ENCODE measurements at regions not wholly inside any gene's neighbourhood (a gene's known extent, or its start where the extent isn't known, plus 50 kb on each side); places are given as distances from the start of the nearest gene placed in this dataset.
"Not testable (repeated sequence)": the region's sequence is repeated elsewhere in the genome, so short reads cannot be mapped to it uniquely, and the experiment has no call there.

GRCh38 chr4:74544655-74545361 is 99.9 kb downstream of the AREG start:
- no peak for DNase-seq (ENCODE audit: low read depth in 2 of 2)

DNA sequence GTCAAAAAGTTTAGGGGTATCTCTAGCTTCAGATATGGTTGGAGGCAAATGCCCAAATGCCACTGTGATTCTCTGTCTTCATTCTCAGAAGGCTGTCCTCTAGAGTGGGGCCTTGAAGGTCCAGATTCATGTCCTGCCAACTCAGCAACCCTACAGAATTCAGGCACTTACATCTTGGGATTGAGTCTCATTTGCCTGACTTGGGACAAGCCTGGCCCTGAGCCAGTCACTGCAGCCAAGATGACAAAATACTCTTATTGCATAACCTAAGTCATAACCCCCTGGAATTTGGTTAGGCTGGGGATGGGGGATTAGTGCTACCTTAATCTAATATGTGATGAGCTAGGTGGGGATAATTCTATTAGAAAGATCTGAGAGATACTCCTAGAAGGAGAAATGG is 100.5 kb downstream of the AREG start:
- no peak for DNase-seq (ENCODE audit: low read depth in 2 of 2)

- DNase-seq (ENCODE audit: low read depth in 2 of 2): no peak
Measured at GRCh38 chr4:74546057-74546456, 101.1 kb downstream of the AREG start.

DNA sequence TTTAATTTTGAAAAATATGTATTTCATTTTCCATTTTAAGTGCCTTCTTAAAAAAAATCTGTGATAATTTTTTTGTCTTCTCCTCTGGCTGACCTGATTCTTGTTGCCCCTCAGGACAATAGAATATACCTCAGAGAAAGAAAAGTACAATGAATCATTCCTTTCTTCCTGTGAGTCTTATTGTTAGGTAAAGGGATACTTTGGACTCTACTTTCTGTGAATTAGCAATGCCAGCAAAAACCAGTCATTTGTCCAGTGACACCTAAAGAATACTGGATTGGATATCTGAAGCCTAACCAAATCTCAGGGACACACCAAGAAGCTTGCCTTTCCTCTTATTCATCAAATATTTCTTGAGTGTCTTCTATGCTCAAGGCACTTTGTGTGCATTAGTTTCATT is 102.1 kb downstream of the AREG start:
- DNase-seq (ENCODE audit: low read depth in 2 of 2): no peak

DNA sequence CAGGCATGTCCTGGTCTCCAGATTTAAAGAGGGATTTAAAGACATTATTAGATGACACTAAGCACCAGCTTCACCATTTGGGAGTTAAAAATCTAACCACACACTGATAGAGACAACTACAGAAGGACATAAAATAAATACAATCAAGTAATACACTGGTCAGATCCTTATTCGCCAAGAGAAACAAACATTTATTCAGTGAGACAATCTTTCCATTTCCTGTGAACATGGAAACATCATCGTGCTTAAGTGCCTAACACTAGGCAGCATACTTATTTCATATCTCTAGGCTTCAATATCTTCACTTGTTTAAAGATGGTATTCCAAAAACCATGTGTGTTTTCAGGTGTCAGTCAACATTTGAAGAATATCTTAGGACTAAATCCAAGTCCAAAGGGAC is 103.6 kb downstream of the AREG start:
- DNase-seq (ENCODE audit: low read depth in 2 of 2): no peak

DNA sequence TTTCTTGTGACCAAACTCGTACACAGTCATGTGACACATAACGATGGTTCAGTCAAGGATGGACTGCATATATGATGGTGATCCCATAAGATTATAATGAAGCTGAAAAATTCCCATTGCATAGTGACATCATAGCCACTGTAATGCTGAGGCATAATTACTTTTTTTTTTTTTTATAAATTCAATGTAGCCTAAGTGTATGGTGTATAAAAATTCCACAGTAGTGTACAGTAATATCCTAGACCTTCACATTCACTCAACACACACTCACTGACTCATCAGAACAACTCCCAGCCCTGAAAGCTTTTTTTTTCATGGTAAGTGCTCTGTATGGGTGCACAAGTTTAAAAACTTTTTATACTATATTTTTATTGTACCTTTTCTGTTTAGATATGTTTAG is 105.0 kb downstream of the AREG start:
- no peak for DNase-seq (ENCODE audit: low read depth in 2 of 2)

GRCh38 chr4:74555231-74555630 is 110.3 kb downstream of the AREG start:
- no peak for DNase-seq (ENCODE audit: low read depth in 2 of 2)

- no peak for DNase-seq (ENCODE audit: low read depth in 2 of 2)
Measured at GRCh38 chr4:74555843-74556242, 110.9 kb downstream of the AREG start.

GRCh38 chr4:74559853-74560252 is 114.9 kb downstream of the AREG start:
- no peak for DNase-seq (ENCODE audit: low read depth in 2 of 2)

- DNase-seq (ENCODE audit: low read depth in 2 of 2): no peak
Measured at GRCh38 chr4:74567981-74568380, 123.0 kb downstream of the AREG start.

- no peak for DNase-seq (ENCODE audit: low read depth in 2 of 2)
Measured at GRCh38 chr4:74570095-74570494, 125.2 kb downstream of the AREG start.

GRCh38 chr4:74578329-74578728 is 133.4 kb downstream of the AREG start:
- DNase-seq (ENCODE audit: low read depth in 2 of 2): no peak

DNA sequence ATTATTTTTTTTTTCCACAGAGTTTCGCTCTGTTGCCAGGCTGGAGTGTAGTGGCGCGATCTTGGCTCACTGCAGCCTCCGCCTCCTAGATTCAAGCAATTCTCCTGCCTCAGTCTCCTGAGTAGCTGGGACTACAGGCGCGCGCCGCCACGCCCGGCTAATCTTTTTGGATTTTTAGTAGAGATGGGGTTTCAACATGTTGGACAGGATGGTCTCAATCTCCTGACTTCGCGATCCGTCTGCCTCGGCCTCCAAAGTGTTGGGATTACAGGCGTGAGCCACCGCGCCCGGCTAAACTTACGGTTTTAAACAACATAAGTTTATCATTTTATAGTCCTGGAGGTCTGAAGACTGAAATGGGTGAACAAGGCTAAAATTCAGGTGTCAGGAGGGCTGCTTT is 133.9 kb downstream of the AREG start:
- not testable (repeated sequence) for DNase-seq (ENCODE audit: low read depth in 2 of 2)

DNA sequence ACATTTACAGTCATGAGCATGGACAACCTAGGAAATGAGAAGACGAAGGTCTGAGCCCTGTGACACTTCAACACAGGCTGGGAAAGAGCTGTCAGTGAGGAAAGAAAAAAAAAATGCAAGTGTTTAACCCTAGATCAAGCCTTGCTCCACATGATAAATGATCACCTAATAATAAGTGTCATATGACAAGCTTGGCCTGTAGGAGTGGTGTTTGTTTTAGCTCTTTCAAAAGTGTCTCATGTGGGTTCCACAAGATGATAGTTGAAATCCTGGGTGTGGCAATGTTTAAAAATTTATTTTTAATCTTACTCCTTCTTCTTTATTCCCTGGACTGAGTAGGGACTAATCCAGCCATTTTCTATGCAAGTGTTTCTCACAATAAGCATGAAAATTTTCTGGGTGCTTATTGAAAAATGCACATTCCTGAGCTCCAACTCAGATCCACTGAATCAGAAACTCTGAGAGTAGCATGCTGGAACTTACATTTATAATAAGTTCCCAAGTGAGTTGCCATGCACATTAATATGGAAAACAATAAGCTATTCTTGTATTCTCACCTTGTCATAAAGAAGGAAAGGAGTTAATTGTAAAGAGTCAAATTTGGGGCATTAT is 138.3 kb downstream of the AREG start:
- no peak for DNase-seq (ENCODE audit: low read depth in 2 of 2)

DNA sequence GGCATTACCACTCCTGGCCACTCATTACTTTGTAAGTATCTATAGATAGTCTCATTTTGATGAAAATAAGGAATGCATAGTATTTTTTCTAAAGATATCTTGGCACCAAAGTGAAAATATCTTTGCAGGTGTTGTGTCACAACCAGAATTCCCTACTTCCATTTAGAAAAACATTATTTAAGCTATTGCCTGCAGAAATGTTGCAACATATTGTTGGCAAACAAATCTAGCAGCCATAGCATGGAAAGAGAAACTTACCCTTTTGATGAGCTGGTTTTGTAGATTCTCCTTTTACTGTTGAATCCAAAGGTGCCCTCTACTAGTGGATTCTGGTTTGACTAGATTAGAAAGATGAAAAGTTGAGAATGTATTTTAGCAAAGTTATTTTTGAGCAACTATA is 138.8 kb downstream of the AREG start:
- DNase-seq (ENCODE audit: low read depth in 2 of 2): no peak

DNA sequence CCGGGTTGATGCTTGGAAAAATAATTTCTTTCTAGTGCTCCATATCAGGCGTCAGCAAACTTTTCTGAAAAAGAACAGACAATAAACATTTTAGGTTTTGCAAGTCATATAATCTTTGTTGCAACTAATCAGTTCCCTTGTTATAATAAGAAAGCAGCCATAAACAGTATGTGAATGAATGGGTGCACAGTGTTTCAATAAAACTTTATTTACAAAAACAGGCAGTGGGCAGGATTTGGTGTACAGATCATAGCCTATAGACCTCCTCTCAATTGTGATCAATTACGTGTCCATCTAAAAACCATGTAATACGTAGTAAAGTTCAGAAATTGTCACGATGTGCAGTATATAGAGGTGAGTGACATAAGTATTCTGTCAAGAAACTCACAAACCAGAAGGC is 143.4 kb downstream of the AREG start:
- DNase-seq (ENCODE audit: low read depth in 2 of 2): no peak

- no peak for DNase-seq (ENCODE audit: low read depth in 2 of 2)
Measured at GRCh38 chr4:74590476-74590875, 145.5 kb downstream of the AREG start.

DNA sequence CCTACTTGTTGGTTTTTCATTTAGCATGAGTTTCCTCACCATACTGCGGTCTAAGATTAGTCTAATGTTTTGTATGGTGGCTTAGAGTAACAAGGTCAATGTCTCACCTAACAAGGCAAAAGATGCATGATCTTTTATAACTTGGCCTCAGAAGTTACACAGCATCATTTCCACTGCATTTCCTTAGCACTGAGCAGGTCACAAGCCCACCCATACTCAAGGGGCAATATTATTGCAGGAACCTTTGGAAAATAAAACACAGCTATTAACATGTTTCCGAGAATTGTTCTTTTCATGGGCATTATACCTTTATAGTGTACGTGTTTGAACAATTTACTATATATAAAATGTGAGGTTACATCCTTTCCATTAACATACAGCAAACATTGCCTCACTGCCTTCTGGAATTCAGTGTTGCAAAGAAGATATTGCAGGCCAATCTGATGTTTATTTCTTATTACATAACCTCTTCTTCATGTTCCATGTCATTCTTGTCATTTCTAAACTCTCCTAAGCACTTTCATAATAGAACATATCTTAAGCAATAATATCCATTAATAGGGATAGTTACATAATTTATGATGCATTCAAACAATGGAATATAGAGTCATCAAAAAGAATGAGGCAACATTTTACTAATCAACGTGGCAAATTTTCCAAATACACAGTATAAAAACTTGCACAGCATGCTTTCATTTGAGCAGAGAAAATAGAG is 153.8 kb downstream of the AREG start:
- DNase-seq (ENCODE audit: low read depth in 2 of 2): no peak

DNA sequence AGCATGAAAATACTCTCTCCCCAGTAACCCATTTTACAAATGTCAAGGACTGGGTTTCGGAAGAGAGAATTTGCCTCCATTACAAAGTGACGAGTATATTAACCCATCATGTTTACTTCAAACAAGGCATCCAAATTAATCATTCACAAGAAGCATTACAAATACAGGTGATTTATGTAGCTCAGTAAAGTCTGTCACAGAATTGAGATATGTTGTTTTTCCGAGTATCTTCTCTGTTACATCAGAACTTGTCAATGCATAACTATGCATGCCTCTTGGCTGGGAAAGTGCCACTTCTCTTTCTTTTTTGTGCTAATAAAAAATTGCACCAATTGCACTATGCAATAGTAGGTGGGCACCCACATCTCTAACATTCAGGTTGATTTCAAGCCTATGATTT is 158.2 kb downstream of the AREG start:
- no peak for DNase-seq (ENCODE audit: low read depth in 2 of 2)

GRCh38 chr4:74608151-74608949 is 163.4 kb downstream of the AREG start:
- no peak for DNase-seq (ENCODE audit: low read depth in 2 of 2)

DNA sequence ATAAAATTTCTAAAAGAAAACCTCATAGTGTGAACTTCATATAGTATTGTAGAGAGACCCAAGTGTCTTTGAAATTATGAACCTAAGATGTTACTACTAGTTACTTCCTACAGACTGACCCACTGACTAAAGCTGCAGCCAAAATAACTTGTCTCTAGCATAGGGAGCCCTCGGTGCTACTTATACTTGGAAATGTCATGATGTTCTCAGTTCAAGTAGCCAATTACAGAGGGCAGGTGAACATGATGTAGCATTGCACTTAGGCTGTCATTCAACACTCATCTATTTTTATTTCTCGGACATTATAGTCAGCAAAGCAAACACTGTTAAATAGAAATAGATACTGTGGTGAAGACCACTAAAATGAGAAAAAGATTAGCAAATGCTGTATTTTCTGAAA is 165.6 kb downstream of the AREG start:
- DNase-seq (ENCODE audit: low read depth in 2 of 2): no peak

DNA sequence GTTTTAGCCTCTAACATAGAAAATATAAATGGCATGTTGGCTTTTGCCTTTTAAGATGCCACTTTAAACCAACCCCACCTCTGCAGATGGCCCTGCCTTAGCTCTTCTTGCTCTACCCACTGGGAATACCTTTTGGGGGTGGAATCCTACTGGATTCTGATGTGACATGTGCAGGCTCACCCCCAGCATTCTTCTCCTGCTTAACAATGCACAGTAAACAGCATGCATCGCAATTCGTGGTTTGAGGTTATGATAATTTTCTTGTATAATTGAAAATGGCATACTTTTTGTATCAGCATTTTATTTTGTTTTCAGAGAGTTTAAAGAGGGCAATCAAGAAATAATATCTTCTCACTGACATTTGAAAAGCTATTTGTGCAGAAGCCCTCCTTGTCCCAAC is 167.9 kb downstream of the AREG start:
- DNase-seq (ENCODE audit: low read depth in 2 of 2): no peak

Data from stimulated activated CD4-positive, alpha-beta T cell treated with anti-CD3 and anti-CD28 coated beads, Interleukin-15, amount 100 ng/mL, for 48 hours (primary cell).